OCI-LY7 (cell line): ENCODE measurements at regions not wholly inside any gene's neighbourhood (a gene's known extent, or its start where the extent isn't known, plus 50 kb on each side); places are given as distances from the start of the nearest gene placed in this dataset.

Experiments
- BruUV-seq: library from RNA; stranded (reverse); fragments of 400-500 nt; replicated peaks from 2 replicates; lab custom pipeline; 2021; lab: Mats Ljungman, UMichigan
- CTCF ChIA-PET: fragments of 300-600 bp; sonication (Branson Sonifier 250); formaldehyde crosslinking; loops from one replicate; lab custom pipeline; 2022; ENCODE audit warnings: antibody characterized with exemption; ENCODE audit not compliant: unreplicated experiment; lab: Charles Lee
- POLR2A ChIA-PET: fragments of 300-600 bp; sonication (Branson Sonifier 250); formaldehyde crosslinking; loops from one replicate; lab custom pipeline; 2022; ENCODE audit warnings: antibody characterized with exemption; lab: Charles Lee
- DNase-seq: peaks from one replicate; pipeline ENCODE4 v3.0.0-alpha.2; 2015; ENCODE audit warnings: low spot score
- H2AFZ ChIP-seq: fragments of 200-600 bp; sonication (generic), shearing (Covaris generic); 2 replicates; pipeline ENCODE4 v1.6.1; 2014; ENCODE audit warnings: mild to moderate bottlenecking, antibody characterized with exemption, low read length, moderate library complexity
- H3K27ac ChIP-seq: fragments of 200-600 bp; sonication (generic); 2 replicates; pipeline ENCODE4 v1.5.1; 2014; ENCODE audit warnings: mixed run types, low read depth, mild to moderate bottlenecking, moderate library complexity, low read length, inconsistent platforms; ENCODE audit not compliant: poor library complexity, severe bottlenecking
- H3K36me3 ChIP-seq: fragments of 200-600 bp; sonication (generic); 2 replicates; pipeline ENCODE4 v1.6.1; 2014; ENCODE audit warnings: mild to moderate bottlenecking, antibody characterized with exemption, low read length, moderate library complexity, mixed read lengths; ENCODE audit not compliant: insufficient read depth
- H3K4me1 ChIP-seq: fragments of 200-600 bp; sonication (generic); 2 replicates; pipeline ENCODE4 v1.5.1; 2014; ENCODE audit warnings: mild to moderate bottlenecking, low read length; ENCODE audit not compliant: insufficient read depth, poor library complexity, severe bottlenecking
- H3K4me2 ChIP-seq: fragments of 200-600 bp; sonication (generic); 2 replicates; pipeline ENCODE4 v1.6.1; 2014; ENCODE audit warnings: mild to moderate bottlenecking, low read length
- H3K4me3 ChIP-seq: fragments of 200-600 bp; sonication (generic); 2 replicates; pipeline ENCODE4 v1.5.1; 2014; ENCODE audit warnings: mild to moderate bottlenecking, low read depth, low read length; ENCODE audit not compliant: poor library complexity, severe bottlenecking
- H3K79me2 ChIP-seq: fragments of 200-600 bp; sonication (generic); 2 replicates; pipeline ENCODE4 v1.6.1; 2016; ENCODE audit warnings: low read depth, mild to moderate bottlenecking, low read length, moderate library complexity, mixed read lengths; ENCODE audit not compliant: insufficient read depth
- H3K9me2 ChIP-seq: fragments of 200-600 bp; sonication (generic); 2 replicates; pipeline ENCODE4 v1.6.1; 2016; ENCODE audit warnings: mild to moderate bottlenecking, low read length, mixed read lengths; ENCODE audit not compliant: insufficient read depth
- H3K9me3 ChIP-seq: fragments of 200-600 bp; sonication (generic); 2 replicates; pipeline ENCODE4 v1.6.1; 2014; ENCODE audit warnings: mild to moderate bottlenecking, mixed run types, low read length, mixed read lengths
- H4K20me1 ChIP-seq: fragments of 200-600 bp; sonication (generic); 2 replicates; pipeline ENCODE4 v1.6.1; 2014; ENCODE audit warnings: mild to moderate bottlenecking, antibody characterized with exemption, low read length, moderate library complexity, mixed read lengths; ENCODE audit not compliant: insufficient read depth
- EZH2phosphoT487 ChIP-seq: fragments of 200-600 bp; sonication (generic); IDR thresholded peaks from 2 replicates; pipeline ENCODE4 v1.6.1; 2018; ENCODE audit warnings: low read depth, borderline replicate concordance, mild to moderate bottlenecking, mixed run types, antibody characterized with exemption, low read length, moderate library complexity, mixed read lengths
- intact Hi-C: fragments of 100-400 bp; cut with micrococcal nuclease; formaldehyde crosslinking; loops from one replicate; pipeline ENCODE4 v1.10.0; 2022; ENCODE audit not compliant: unreplicated experiment
- TF ChIP-seq, protein P1 (sequence below): fragments of 200-600 bp; sonication (generic); conservative IDR thresholded peaks from 2 replicates; pipeline ENCODE4 v1.5.1; 2014; ENCODE audit warnings: mild to moderate bottlenecking, antibody characterized with exemption, low read length, moderate library complexity, mixed read lengths

DNA sequence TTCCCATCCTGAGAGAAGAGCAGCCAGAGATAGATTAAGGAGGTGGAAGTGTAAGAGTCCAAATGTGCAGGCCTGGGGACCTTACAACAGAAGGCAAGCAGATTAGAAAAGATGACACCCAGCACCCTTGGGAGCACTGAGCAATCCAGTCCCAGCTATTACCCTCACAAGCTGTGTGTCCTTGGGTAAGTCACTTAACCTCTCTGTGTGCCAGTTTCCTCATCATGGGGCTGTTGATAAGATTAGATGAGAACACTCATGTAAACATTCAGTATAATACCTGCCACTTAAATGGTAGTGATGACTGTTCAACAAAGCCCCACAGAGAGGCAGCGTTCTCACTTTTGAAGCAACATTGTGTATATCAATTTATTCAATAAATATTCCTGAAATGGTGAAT lies 114.8 kb upstream of the CST7 start:
- Histone ChIP-seq H3K4me1 (no peaks in the 10 kb centered on the region), H3K4me3 (no peak overlapping the region), H3K27ac (no peak overlapping the region), H4K20me1 (no peaks in the 10 kb centered on the region), H3K4me2 (no peak overlapping the region), H3K79me2 (no peaks in the 10 kb centered on the region), H2AFZ (no peak overlapping the region), H3K36me3 (no peaks in the 10 kb centered on the region), H3K9me2 (no peaks in the 10 kb centered on the region), H3K9me3 (no peaks in the 10 kb centered on the region)
- intact Hi-C loops = loop anchor here (2.0 kb wide), 1 partner anchor 82 kb away; no protein-coding TSS in a partner anchor
- no TSS peak for BruUV-seq
- CTCF ChIA-PET = no interaction called here
- POLR2A ChIA-PET = no interaction called here
- TF ChIP-seq EZH2phosphoT487 = no peak
- TF ChIP-seq, protein P1, sequence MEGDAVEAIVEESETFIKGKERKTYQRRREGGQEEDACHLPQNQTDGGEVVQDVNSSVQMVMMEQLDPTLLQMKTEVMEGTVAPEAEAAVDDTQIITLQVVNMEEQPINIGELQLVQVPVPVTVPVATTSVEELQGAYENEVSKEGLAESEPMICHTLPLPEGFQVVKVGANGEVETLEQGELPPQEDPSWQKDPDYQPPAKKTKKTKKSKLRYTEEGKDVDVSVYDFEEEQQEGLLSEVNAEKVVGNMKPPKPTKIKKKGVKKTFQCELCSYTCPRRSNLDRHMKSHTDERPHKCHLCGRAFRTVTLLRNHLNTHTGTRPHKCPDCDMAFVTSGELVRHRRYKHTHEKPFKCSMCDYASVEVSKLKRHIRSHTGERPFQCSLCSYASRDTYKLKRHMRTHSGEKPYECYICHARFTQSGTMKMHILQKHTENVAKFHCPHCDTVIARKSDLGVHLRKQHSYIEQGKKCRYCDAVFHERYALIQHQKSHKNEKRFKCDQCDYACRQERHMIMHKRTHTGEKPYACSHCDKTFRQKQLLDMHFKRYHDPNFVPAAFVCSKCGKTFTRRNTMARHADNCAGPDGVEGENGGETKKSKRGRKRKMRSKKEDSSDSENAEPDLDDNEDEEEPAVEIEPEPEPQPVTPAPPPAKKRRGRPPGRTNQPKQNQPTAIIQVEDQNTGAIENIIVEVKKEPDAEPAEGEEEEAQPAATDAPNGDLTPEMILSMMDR = no peak
- no peak for DNase-seq

DNA sequence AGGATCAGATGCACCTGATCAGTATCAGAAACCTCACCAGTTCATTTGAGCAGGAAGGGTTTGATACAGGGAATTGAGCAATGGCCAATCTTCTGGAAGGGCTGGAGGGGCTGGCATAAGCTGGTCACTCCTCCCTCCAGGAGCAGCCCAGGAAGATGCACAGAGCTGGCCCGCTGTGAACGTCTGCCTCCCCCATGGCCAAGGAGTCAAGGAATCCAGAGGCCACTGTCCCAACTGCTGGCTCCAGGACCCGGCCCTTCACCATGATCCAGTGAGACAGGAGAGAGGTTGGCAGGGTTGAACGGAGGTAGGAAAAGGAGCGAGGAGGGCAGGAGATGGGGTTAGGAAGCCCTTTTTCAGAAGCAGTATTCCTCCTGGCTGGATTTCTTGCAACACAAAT lies 113.9 kb upstream of the CST7 start:
- no peak overlapping the region for H3K4me3 ChIP-seq
- H2AFZ ChIP-seq = no peak overlapping the region
- DNase-seq = no peak
- H3K79me2 ChIP-seq = no peaks in the 10 kb centered on the region
- no peak overlapping the region for H3K4me2 ChIP-seq
- H3K9me3 ChIP-seq = no peaks in the 10 kb centered on the region
- H3K9me2 ChIP-seq = no peaks in the 10 kb centered on the region
- no peaks in the 10 kb centered on the region for H3K36me3 ChIP-seq
- no peaks in the 10 kb centered on the region for H4K20me1 ChIP-seq
- H3K4me1 ChIP-seq = no peaks in the 10 kb centered on the region
- ChIA-PET POLR2A (interaction anchor here (0.9 kb wide), 1 partner anchor 14 kb away, joined by 3 read pairs; no protein-coding TSS in a partner anchor), CTCF (no interaction called here)
- TF ChIP-seq, protein P1 = no peak
- no peak for TF ChIP-seq EZH2phosphoT487
- no TSS peak for BruUV-seq
- no peak overlapping the region for H3K27ac ChIP-seq
- intact Hi-C loops = loop anchor here (2.0 kb wide), 1 partner anchor 82 kb away; no protein-coding TSS in a partner anchor

DNA sequence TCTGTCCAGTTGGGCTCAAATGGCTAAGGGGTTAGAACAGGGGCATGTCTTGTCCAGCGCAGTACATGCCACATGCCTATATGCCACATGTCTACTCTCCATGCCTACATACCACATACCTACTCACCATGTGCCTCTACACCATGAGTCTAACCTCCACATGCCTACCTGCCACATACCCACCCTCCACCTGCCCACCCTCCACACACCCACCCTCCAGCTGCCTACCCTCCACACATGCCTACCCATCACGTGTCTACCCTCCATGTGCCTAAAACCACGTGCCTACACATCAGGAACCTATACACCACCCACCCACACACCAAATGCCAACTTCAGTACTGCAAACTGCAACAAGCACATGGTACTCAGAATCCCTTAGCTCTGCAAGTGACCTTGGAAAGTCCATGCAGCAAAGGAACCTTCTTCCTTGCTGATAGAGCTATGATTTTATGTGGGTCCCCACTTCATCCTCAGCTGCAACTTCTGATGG lies 113.0 kb upstream of the CST7 start:
- Histone ChIP-seq H2AFZ (no peak overlapping the region), H3K27ac (no peak overlapping the region), H3K79me2 (no peaks in the 10 kb centered on the region), H3K9me3 (no peaks in the 10 kb centered on the region), H4K20me1 (no peaks in the 10 kb centered on the region), H3K4me2 (no peak overlapping the region), H3K4me3 (no peak overlapping the region), H3K4me1 (no peaks in the 10 kb centered on the region), H3K9me2 (no peaks in the 10 kb centered on the region), H3K36me3 (no peaks in the 10 kb centered on the region)
- ChIA-PET CTCF (no interaction called here), POLR2A (interaction anchor here (0.9 kb wide), 1 partner anchor 15 kb away, joined by 3 read pairs; no protein-coding TSS in a partner anchor)
- intact Hi-C loops = no loop called here
- TF ChIP-seq EZH2phosphoT487 = no peak
- TF ChIP-seq, protein P1 = no peak
- no TSS peak for BruUV-seq
- no peak for DNase-seq
